SIG-M5 (cell line): ENCODE measurements at regions not wholly inside any gene's neighbourhood (a gene's known extent, or its start where the extent isn't known, plus 50 kb on each side); places are given as distances from the start of the nearest gene placed in this dataset.
"Not testable (repeated sequence)": the region's sequence is repeated elsewhere in the genome, so short reads cannot be mapped to it uniquely, and the experiment has no call there.

Experiments used
- DNase-seq: peaks from one replicate; lab custom pipeline; 2025; lab: John Stamatoyannopoulos, UW

DNA sequence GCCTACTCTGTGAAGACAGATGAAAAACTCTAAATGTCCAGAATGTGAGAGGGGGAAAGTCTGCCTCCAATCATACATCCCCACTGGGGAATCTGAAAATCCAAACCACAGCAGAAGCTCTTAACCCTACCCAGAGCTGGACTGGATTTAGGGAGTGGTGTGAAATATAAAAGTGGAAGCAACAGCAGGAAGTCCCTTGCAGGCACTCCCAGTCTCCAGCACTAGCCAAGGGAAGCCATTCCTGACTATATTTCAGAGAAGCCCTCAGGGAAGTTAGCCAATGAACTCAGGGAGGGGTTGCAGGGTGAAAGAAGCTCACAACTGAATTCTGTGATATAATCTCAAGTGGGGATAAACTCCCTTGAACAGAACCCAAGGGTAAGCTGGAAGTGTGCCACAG lies 51.5 kb downstream of the CRPPA start:
- no peak for DNase-seq

DNA sequence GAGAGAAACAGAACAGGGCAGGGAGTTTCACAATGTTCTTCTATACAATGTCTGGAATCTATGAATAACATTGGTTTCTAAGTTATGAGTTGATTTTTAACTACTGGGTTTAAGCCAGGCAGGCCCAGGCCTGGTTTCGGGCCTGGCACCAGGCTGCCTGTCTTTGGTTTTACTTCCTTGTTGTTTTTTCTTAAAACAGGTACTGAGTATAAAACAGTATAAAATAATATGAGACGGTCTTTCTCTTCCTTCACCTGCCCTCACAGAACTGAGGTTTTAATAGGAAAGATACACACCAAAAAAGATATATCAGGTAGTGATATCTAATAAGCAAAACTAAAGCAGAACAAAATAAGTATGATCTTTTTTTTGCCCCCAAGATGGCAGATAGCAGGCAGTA lies 52.0 kb downstream of the CRPPA start:
- not testable (repeated sequence) for DNase-seq

DNA sequence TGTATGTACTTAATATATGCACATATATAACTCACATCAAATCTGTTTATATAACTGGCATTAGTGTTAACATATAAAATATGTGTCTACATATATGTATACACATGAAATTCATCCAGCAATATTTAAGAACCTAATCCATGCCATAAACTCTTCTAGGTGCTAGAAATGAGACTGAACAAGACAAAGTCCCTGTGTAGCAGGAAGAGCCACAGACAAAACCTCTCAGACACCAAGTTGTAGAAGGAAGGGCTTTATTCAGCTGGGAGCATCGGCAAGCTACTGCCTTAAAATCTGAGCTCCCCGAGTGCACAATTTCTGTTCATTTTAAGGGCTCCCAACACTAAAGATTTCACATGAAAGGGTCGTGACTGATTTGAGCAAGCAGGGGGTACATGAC lies 52.5 kb downstream of the CRPPA start:
- DNase-seq, result no peak

DNA sequence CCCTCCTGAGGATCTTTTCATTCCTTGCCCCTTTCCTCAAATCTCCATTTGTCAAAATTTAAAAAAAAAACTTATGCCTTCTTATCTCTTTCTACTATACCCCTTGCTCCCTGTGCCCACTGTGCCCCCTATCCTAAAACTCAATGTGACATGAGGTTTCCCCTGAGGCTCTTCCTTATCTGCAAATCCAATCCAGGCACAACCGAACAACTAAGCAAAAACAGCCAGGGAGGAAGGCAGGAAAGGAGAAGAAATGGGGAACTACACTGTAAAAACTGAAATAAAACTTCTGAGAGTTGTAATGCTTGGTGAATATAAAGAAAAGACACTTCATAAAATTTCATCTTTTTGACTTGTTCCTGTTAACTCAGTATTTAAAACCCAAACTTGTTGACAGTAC lies 54.2 kb downstream of the CRPPA start:
- no peak for DNase-seq

DNA sequence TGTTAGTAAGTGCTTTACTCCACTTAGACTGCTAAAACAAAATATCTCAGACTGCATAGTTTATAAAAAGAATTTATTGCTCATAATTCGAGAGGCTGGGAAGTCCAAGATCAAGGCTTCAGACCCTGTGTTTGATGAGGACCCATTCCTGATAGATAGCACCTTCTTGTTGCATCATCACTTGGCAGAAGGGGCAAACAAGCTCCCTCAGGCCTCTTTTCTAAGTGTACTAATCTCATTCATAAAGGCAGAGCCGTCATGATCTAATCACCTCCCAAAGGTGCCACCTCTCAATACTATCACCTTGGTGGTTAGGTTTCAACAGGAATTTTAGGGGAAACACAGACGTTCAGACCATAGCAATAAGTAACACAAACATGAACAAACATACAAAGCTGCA lies 55.4 kb downstream of the CRPPA start:
- no peak for DNase-seq

DNA sequence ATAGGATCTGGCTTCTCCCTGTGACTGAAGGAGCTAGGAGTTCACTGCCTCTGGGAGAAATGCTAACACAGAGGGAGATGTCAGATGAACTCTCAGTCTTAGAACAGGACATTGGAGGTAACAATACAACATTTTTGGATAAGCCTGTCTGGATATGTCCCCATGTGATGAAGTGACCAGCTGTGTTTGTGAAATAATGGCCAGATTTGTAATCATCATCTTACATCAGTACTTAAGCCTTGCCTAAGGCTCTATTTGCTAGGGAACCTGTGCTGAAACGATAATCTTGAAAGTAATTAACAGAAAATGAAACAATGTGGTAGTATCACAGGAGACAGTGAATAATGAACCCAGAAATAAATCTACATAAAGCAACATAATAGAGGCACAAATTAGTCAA lies 56.2 kb downstream of the CRPPA start:
- no peak for DNase-seq

DNA sequence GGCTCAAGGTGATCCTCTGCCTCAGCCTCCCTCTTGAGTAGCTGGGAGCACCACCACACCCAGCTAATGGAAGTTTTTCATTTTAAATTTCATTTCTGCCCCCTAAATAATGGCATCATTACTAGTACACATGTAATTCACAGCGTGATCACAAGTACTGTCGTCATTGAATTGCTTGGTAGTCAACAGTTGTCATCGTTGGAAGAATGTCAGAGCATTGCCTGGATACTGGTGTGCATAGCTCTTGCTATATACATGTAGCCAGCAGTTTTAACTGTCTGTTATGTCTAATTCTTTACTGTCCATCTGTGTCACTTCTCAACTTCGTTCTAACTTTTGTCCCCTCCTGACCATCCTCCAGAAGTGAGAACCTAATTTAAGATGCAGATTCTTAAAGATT lies 62.1 kb downstream of the CRPPA start:
- no peak for DNase-seq

DNA sequence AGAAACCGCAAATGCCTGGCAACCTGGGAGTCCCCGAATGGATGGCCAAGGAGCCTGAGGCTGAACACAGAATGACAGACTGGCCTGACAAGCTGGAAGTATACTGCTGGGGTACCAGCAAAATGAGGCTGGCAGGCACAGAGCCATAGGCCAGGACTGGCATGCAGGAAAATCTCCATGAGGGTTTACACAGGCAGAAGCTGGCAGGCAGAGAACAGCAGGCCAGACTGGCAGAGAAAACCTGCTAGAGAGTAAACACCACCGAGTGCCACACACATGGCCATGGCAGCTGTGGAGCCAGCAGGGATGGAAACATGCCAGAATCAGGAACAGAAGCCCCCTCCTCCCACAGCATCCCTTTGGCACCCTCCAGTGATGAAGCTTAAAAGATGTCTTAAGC lies 63.4 kb downstream of the CRPPA start:
- no peak for DNase-seq

DNA sequence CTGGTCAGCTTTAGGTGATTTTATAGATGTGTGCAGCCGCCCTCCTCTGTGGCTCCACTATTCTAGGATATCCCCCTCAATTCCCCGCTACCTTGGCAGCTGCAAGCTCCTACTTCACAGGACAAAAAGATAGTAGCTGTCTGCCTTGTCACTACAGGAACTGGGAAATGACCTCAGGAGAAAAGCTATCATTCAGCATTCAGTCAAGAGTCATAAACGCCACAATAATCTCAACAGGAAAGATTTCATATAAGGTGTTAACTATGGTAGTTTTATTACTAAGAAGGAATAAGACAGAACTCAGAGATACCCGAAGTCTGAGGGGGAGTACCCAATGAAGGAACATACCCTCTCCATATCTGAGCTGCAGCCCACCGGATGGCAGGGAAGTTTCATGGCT lies 63.9 kb downstream of the CRPPA start:
- DNase-seq, result no peak

DNA sequence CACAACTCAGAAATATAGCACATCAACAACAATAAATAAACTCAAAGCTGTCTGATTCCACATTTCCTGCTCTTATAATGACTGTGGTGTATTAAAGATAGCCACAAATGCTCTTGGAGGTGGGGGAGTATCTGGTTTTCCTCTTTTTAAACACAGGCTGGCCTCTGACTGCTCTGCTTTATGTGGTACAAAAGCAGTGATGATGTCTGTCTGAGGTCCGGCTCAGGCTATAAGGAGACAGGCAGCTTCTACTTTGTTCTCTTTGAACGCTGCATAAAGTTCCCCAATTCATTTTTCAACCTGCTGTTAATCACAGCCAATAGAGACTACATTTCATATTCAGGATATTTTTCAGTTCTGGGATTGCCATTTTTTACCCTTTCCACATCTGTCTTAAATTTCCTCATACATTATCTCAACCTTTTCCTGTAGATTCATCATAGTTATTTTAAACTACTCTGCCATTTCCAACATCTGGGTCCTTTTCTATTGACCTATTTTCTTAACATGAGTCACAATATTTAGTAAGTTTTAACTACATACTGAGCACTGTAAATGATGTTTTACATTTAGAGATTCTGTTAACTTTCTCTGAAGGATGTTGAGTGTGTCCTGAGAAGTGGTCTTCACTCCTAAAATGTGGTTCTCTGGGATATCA lies 64.9 kb downstream of the CRPPA start:
- no peak for DNase-seq

DNA sequence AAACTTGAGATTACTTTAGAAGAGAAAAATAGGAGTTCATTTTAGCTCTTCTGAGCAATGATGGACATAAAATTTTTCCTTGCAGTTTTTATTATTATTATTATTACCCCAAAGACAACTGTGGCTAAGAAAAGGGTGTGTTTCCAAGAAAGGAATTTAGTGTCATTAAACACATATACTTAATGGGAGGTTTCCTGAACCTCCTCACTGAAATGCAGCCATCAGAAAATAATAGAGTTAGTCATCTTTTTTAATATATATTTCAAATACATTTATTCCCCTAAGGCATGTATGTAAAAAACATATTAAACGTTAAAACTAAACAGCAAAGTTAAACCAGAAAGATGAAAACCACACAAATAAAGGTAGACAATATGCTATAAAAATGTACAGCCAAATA lies 66.8 kb downstream of the CRPPA start:
- DNase-seq, result no peak

DNA sequence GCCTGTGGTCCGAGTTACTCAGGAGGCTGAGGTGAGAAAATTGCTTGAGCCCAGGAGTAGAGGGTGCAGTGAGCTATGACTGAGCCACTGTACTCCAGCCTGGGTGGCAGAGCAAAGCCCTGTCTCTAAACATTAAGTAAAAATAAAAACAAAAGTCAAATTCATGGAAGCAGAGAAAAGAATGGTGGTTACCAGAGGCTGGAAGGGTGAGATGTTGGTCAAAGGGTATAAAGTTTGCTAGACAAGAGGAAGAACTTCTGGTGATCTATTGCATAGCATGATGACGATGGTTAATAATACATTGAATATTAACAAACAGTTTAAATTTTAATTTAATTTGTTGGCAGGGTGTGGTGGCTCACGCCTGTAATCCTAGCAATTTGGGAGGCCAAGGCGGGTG lies 68.1 kb downstream of the CRPPA start:
- DNase-seq, result no peak

DNA sequence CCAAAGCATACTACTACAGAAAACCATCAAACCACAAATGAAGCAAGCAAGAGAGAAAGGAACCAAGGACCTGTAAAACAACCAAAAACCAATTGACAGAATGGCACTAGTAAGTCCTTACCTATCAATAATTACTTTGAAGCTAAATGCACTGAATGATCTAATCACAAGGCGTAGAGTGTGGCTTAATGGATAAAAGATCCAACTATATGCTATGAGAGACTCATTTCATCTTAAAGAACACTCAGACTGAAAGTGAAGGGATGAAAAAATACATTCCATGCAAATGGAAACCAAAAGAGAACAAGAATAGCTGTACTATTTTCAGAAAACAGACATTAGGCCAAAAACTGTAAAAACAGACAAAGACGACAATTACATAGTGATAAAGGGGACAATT lies 70.7 kb downstream of the CRPPA start:
- DNase-seq, result no peak

DNA sequence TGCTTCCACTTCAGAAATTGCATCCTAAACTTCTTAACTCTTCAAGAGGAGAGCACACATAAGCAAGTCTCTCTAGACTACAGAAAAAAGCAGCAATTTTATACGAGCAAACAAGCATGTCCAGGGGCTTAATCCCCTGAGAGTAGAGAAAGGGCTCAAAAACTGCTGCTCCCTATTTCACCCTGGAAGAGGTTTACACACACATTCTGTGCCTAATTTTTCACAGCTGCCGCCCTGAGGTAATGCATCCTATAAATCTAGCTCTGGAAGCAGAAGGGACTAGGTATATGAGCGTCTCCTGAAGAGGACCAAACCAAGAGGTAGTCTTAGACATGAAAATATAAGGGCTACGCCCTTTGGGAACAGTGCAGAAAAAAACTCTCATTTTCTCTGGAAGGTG lies 73.1 kb downstream of the CRPPA start:
- no peak for DNase-seq

DNA sequence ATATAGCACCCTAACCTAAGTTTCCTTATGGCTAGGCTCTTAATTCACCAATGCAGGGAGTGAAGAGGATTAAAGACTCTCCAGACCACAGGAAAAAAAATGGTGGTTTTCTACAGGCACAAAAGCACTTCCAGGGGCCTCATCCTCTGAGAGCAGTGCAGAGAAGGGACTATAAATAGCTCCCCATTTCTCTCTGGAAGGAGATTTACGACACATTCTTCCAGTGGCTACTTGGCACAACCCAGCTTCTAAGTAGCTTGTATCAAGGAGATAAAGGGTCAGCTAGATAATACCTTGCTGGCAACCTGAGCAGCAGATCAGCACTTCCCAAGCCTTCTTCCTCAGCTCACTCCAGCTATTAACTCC lies 73.5 kb downstream of the CRPPA start:
- no peak for DNase-seq

DNA sequence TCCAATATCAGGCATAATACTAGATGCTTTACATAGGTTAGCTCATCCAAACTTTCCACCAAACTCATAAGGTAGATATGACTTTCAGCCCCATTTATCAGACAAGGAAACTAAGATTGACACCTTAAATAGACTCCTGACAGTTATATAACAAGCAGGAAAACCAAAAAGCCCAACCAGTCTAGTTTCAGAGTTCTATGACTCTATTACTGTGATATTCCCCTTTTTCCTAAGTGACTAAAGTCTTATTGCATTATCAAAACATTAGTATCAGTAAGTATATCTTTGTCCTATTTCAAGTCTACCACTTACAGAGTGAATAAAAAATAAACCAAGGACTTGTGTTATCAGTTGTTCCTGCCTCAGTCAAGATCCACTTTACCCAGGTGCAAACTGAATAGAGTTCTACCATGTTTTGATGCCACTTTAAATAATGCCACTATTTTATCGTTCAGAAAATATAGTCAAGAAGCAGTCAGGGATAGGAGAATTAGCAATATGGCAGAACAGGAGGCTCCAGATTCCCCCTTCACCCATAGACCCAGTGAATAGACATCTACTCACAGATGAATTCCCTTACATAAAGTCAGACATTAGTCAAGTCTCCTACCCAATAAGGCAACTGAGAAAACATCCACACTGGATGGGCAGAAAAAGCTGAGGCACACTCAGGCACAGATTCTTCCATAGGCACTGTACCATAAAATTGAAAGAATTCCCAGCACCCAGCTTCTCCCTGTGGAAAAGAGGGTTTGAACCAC lies 74.1 kb downstream of the CRPPA start:
- no peak for DNase-seq

DNA sequence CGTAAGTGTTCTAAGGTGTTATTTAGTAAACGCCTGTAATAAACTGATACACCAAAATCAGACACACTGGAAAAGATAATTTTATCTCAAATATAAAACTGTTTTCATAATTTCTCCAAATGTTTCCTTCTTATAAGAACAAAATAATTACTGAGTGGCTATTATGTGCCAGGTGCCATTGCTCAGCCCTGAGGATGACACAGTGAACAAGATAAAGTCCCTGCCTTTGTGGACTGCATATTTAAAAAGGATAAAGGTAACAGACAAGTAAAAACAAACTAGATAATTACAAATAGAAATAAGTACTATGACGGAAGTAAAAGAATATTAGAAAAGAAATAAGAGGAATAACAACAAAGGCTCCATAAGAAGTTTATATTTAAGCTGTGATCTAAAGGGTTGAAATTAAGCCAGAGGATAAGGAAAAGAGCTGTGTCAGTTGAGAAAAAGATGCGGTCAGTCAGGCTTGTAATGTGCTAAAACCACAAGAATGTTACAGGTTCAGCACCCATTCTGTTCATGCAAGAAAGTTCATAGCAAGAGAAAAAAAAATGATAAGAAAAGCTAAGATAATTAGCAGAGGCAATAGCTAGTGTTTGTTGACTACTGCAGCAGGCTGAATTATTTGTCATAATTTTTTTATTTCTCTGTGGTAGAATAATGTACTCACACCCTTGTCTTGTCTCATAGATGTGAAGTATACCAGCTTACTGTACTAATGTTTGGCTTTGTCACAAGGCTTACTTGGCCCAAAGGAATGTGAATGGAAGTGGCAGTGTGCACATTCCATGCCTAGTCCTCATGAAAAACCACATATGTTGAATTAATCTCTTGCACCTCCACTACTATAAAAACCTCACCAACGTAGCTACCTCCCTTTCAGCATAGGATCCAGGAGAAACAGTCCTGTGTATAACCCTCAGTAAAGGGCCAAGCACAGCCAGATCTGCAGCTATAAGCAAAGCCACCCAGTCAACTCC lies 75.1 kb downstream of the CRPPA start:
- DNase-seq, result no peak

DNA sequence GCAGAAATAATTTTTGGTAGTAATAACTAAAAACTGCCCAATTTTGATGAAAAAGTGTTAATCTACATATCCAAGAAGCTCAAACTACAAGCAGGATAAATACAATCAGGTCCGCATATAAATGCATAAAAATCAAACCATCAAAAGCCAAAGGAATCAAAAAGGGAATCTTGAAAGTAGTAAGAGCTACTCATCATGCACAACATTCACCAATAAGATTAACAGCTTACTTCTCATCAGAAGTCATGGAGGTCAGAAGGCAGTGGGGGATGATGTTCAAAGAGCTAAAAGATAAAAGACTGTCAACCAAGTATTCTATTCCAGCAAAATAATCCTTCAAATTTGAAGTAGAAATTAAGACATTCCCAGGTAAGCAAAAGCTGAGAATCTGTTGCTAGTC lies 76.4 kb downstream of the CRPPA start:
- DNase-seq, result no peak

DNA sequence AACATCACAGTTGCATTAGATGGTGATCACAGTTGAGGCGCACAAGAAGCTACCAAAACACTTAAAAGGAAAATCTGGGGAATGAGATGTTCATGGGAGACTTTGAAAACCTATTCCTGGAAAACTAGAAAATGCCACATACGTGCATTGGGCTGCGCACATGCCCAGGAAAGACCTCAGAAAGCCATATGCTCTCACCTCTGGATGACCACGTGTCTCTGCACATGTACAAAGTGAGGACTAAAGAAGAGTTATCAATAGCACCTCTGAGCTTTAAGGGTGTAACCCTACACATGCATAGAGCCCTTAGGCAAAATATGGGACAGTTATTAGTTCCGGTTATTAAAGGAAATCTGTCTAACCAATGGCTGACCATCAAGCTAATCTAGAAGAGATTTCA lies 77.7 kb downstream of the CRPPA start:
- DNase-seq, result no peak

DNA sequence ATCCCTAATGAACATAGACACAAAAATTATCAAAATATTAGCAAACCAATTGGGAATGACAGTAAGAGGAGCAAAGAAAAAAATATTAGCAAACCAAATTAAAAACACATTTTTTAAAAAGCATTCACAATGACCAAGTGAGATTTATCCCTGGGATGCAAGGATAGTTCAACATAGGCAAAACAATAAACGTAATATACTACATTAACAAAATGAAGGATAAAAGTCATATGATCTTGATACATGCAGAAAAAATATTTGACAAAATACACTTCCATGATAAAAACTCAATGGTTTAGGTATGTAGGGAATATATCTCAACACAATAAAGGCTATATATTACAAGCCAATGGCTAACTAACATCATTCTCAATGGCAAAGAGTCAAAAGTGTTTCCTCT lies 83.3 kb downstream of the CRPPA start:
- no peak for DNase-seq

DNA sequence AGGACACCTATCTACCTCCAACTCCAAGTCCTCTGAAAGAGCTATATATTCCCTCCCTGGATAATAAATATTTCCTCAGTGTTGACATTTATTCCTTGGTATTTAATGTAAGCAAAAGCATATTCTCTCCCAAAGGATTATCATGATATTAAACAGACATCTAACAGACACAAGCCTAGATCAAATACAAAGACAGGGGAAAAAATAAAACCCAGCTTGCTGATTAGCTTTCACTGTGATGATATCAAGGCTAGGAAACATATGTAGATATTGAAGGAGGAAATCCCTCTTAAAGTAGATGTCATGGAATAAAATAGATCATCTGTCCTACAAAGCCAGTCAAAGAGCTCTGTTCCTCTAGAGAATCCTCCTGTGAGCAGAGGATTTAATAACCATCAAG lies 95.2 kb downstream of the CRPPA start:
- DNase-seq, result no peak

DNA sequence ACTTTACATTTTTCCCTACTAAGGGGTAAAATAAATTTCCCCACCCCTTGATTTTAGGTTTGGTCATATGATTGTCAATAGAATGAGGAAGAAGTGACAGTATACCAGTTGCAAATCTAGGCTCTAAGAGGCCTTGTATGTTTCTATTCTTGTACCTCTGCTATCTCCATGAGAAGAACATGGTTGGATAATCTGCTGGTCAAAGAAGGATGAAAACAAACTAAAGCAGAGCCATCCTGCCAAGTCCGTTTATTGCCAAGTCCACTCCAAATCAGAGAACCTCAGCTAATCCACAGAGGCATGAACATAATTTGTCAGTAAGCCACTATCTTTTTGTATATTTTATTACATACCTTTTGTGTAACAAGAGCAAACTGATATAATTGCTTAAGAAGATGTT lies 98.0 kb downstream of the CRPPA start:
- no peak for DNase-seq

DNA sequence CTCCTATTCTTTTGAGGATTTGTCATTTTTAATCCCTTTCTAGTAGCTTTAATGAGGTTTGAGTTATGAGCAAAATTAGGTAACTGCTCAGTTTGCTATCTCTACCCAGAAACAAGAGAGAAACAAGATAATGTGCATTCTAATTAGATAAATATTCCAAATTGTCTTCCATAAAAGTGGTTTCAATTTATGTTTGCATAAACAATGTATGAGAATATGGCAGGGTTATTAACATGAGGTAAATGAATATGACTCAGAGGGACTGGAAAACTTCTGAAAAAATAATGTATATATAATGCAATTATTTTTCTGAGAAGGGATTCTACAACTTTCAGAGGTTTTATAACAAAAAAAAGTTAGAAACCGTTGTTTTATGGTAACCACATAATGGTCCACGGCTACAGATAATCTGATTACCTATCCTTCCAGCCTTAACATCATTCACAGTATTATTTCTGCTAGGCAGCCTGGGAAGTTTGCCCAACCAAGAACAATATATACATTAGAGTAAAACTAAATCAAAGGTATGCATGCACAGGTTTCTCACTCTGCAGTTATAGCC lies 101.2 kb downstream of the CRPPA start:
- DNase-seq, result no peak
